ENCODE measurements at regions not wholly inside any gene's neighbourhood (a gene's known extent, or its start where the extent isn't known, plus 50 kb on each side); places are given as distances from the start of the nearest gene placed in this dataset.

- TF ChIP-seq CTCF (IDR thresholded peaks at IDR 0.05) (no peak), EZH2 (IDR thresholded peaks at IDR 0.05; ENCODE audit: borderline replicate concordance, insufficient read depth, low read depth, low read length, poor library complexity, severe bottlenecking) (no peak)
Observed at GRCh38 chr4:158032733-158033415, 140.0 kb downstream of the GASK1B start.

Measured in B cell (primary cell).